Ishikawa (cell line): ENCODE measurements at regions not wholly inside any gene's neighbourhood (a gene's known extent, or its start where the extent isn't known, plus 50 kb on each side); places are given as distances from the start of the nearest gene placed in this dataset.

ENCODE experiments used
- RAD21 ChIP-seq: IDR thresholded peaks from 2 replicates; pipeline ENCODE4 v1.6.1; 2012; ENCODE audit warnings: low read depth
- TAF1 ChIP-seq: IDR thresholded peaks from 2 replicates; pipeline ENCODE4 v1.6.1; 2012; ENCODE audit warnings: low read depth, mild to moderate bottlenecking

DNA sequence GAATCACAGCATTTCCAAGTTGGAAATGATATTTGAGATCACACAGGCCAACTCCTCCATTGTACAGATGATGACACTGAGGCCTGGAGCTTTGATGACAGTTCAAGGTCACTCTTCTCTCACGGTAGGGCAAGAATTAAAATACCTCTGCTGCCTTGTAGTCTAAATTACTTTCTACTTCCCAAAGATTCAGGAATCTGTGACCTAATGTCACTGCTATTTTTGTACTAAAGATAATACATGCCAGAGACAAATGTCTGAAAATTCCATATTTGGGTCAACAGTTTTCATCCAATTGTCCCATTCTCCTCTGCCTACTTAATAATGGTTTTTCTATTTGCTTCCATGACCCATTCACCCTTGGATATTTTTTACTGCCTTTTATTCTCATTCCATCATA, 160.0 kb downstream of the SOD2 start:
- TF ChIP-seq TAF1 (no peak), RAD21 (no peak)
